ENCODE measurements at regions not wholly inside any gene's neighbourhood (a gene's known extent, or its start where the extent isn't known, plus 50 kb on each side); places are given as distances from the start of the nearest gene placed in this dataset.

DNA sequence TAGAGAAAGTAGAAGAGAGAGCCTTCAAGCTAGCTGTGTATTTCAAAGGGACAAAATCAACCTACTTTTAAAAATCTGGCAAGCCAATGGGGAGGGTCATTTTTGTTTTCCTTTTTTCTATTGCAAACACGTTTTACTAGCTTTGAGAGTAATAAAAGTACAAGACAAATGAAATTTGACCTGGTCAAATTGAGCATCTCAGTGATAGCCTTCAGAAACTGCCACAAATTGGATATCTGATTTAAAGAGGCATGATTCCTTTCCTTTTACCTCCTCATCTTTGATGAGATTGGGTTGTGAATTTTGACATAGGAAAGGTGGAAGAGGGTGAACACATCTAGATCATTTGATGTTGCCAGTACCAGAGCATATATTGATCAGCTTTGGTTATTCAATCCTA, 53.6 kb upstream of the RBMS3 start:
- no peaks in the 10 kb centered on the region for H3K9me3 Mint-ChIP-seq (ENCODE audit: low read depth, unreplicated experiment)
- TF ChIP-seq, protein P1, sequence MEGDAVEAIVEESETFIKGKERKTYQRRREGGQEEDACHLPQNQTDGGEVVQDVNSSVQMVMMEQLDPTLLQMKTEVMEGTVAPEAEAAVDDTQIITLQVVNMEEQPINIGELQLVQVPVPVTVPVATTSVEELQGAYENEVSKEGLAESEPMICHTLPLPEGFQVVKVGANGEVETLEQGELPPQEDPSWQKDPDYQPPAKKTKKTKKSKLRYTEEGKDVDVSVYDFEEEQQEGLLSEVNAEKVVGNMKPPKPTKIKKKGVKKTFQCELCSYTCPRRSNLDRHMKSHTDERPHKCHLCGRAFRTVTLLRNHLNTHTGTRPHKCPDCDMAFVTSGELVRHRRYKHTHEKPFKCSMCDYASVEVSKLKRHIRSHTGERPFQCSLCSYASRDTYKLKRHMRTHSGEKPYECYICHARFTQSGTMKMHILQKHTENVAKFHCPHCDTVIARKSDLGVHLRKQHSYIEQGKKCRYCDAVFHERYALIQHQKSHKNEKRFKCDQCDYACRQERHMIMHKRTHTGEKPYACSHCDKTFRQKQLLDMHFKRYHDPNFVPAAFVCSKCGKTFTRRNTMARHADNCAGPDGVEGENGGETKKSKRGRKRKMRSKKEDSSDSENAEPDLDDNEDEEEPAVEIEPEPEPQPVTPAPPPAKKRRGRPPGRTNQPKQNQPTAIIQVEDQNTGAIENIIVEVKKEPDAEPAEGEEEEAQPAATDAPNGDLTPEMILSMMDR (IDR thresholded peaks at IDR 0.05; ENCODE audit: unreplicated experiment) = no peak
- no peak overlapping the region for H3K4me3 Mint-ChIP-seq (ENCODE audit: low read depth, unreplicated experiment)
- H3K36me3 Mint-ChIP-seq (ENCODE audit: insufficient read depth, unreplicated experiment) = no peaks in the 10 kb centered on the region
- no peaks in the 10 kb centered on the region for H3K27me3 Mint-ChIP-seq (ENCODE audit: unreplicated experiment)
- no peaks in the 10 kb centered on the region for H3K4me1 Mint-ChIP-seq (ENCODE audit: low read depth, unreplicated experiment)
- intact Hi-C loops (cut with micrococcal nuclease; ENCODE audit: unreplicated experiment) = no loop called here
- no peak overlapping the region for H3K27ac Mint-ChIP-seq (ENCODE audit: unreplicated experiment)
- DNase-seq = no peak
- BruUV-seq (replicated peaks) = no TSS peak
- CTCF ChIA-PET = no interaction called here

Data from Calu3 (cell line).